Upper lobe of left lung (tissue), 6 donors: ENCODE measurements at regions not wholly inside any gene's neighbourhood (a gene's known extent, or its start where the extent isn't known, plus 50 kb on each side); places are given as distances from the start of the nearest gene placed in this dataset.

Source experiments
- ATAC-seq, 2 donors: fragments of 200-7000 bp; cut with Tn5 transposase; one replicate each; pipeline ENCODE4 v1.9.1; 2022; ENCODE audit warnings: mild to moderate bottlenecking in 2 of 2, moderate library complexity in 2 of 2; ENCODE audit not compliant: low FRiP score in 2 of 2
- DNase-seq, 2 donors: peaks; one replicate each; pipeline ENCODE4 v3.0.0-alpha.2; 2019 to 2020
- H3K27ac ChIP-seq, 4 donors: fragments of 200-600 bp; sonication (generic); one replicate each; pipeline ENCODE4 v1.5.1; 2016 to 2019
- H3K27me3 ChIP-seq, 4 donors: fragments of 200-600 bp; sonication (generic); one replicate each; pipeline ENCODE4 v1.5.1; 2017 to 2019
- H3K36me3 ChIP-seq, 4 donors: fragments of 200-600 bp; sonication (generic); one replicate each; pipeline ENCODE4 v1.5.1; 2016 to 2019
- H3K4me1 ChIP-seq, 4 donors: fragments of 200-600 bp; sonication (generic); one replicate each; pipeline ENCODE4 v1.5.1; 2018 to 2019
- H3K4me3 ChIP-seq, 4 donors: fragments of 200-600 bp; sonication (generic); one replicate each; pipeline ENCODE4 v1.5.1; 2017 to 2019; ENCODE audit warnings: mild to moderate bottlenecking in 2 of 4, moderate library complexity in 1 of 4
- H3K9me3 ChIP-seq, 4 donors: fragments of 200-600 bp; sonication (generic); one replicate each; pipeline ENCODE4 v1.5.1; 2018 to 2019
- EP300 ChIP-seq, 4 donors: sonication (generic); formaldehyde crosslinking; IDR thresholded peaks; one replicate each; pipeline ENCODE4 v1.5.1; 2017; ENCODE audit warnings: antibody characterized with exemption in 4 of 4, control low read depth in 2 of 4
- POLR2A ChIP-seq, 4 donors: fragments of 450-650 bp; IDR thresholded peaks; one replicate each; pipeline ENCODE4 v1.5.1; 2016 to 2017; ENCODE audit warnings: antibody characterized with exemption in 4 of 4, mild to moderate bottlenecking in 2 of 4
- POLR2AphosphoS5 ChIP-seq, 2 donors: sonication (generic); formaldehyde crosslinking; IDR thresholded peaks; one replicate each; pipeline ENCODE4 v1.5.1; 2017; ENCODE audit warnings: antibody characterized with exemption in 2 of 2
- WGBS, 2 donors: methylation state at CpG; one replicate each; pipeline ENCODE4 v1.1.5; 2017 to 2018; 5-methylcytosine and 5-hydroxymethylcytosine counted together
- TF ChIP-seq, protein P1 (sequence below), 6 experiments: fragments of 450-650 bp in 4 of 6; fragments of 200-600 bp in 2 of 6; sonication (generic) in 2 of 6; IDR thresholded peaks; one replicate each; pipeline ENCODE4 v1.5.1; 2016 to 2019; ENCODE audit warnings: antibody characterized with exemption in 6 of 6
- donor health status: DM: no; HTN: no; CAD: no; lungs with moderate emphysema.
- donor health status: DM: no; HTN: yes; CAD: no; lungs with severe emphysema.

DNA sequence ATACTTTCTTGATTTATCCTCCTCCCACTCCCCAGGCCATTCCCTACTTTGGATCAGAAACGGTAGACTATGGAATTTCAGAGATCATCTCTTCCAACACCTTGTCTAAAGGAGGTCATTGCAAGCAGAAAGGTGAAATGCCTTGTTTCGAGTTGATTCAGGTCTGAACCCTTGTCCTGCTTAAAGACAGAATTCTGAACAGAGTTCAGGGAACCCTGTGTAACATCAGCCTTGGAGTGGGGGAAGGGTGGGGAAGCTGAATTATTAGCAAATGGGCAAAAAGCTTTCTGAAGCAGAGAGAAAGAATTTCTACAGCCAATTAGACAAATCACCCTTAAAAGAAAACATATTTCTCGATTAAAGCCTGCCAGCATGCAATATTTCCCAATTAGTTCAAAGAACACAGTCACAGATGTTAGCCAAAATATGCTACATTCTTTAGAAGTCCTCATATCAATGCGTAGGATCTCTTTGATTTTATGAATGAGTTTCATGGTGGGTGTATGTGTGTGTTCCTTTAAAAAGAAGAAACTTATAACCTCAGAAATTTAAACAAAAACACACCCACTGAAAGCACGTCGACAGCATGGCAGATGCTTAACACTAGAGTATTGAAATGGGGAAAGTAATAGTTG, 353.1 kb downstream of the RND3 start:
- Histone ChIP-seq H3K27ac (no peak overlapping the region), H3K4me3 (no peak overlapping the region), H3K36me3 (no peaks in the 10 kb centered on the region), H3K4me1 (no peaks in the 10 kb centered on the region), H3K9me3 (no peaks in the 10 kb centered on the region), H3K27me3 (no peaks in the 10 kb centered on the region)
- TF ChIP-seq POLR2AphosphoS5 (IDR thresholded peaks at IDR 0.05): no peak
- DNase-seq: no peak
- WGBS, 2 donors: 58 to 62% methylated on average over 6 of the region's 6 CpGs
- ATAC-seq: no peak

DNA sequence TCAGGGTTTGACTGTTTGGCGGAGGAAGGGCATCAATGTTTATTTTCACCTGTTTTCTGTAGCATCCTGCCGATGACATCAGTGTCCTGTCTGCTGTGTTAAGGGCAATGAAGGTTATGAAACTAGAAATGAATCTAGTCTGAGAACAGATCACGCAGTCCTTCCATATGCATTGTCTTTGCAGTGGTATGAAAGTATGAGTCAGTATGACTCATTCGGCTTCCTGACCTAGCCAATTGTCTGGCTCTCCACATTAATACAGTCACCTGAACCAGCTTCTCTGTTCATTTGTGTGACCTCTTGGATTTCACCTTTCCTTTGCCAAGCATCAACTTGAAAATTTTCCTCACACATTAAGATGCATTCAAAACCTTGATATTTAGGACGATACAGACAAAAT, 353.8 kb downstream of the RND3 start:
- TF ChIP-seq, protein P1, sequence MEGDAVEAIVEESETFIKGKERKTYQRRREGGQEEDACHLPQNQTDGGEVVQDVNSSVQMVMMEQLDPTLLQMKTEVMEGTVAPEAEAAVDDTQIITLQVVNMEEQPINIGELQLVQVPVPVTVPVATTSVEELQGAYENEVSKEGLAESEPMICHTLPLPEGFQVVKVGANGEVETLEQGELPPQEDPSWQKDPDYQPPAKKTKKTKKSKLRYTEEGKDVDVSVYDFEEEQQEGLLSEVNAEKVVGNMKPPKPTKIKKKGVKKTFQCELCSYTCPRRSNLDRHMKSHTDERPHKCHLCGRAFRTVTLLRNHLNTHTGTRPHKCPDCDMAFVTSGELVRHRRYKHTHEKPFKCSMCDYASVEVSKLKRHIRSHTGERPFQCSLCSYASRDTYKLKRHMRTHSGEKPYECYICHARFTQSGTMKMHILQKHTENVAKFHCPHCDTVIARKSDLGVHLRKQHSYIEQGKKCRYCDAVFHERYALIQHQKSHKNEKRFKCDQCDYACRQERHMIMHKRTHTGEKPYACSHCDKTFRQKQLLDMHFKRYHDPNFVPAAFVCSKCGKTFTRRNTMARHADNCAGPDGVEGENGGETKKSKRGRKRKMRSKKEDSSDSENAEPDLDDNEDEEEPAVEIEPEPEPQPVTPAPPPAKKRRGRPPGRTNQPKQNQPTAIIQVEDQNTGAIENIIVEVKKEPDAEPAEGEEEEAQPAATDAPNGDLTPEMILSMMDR (IDR thresholded peaks at IDR 0.05): no peak
- TF ChIP-seq POLR2A (IDR thresholded peaks at IDR 0.05) (no peak), POLR2AphosphoS5 (IDR thresholded peaks at IDR 0.05) (no peak)
- WGBS, 2 donors: 63 to 75% methylated on average over 5 of the region's 5 CpGs
- H3K27ac ChIP-seq: no peak overlapping the region
- H3K9me3 ChIP-seq: no peaks in the 10 kb centered on the region
- H3K36me3 ChIP-seq: no peaks in the 10 kb centered on the region
- no peak for ATAC-seq
- no peak for DNase-seq
- no peaks in the 10 kb centered on the region for H3K4me1 ChIP-seq
- no peaks in the 10 kb centered on the region for H3K27me3 ChIP-seq
- no peak overlapping the region for H3K4me3 ChIP-seq

DNA sequence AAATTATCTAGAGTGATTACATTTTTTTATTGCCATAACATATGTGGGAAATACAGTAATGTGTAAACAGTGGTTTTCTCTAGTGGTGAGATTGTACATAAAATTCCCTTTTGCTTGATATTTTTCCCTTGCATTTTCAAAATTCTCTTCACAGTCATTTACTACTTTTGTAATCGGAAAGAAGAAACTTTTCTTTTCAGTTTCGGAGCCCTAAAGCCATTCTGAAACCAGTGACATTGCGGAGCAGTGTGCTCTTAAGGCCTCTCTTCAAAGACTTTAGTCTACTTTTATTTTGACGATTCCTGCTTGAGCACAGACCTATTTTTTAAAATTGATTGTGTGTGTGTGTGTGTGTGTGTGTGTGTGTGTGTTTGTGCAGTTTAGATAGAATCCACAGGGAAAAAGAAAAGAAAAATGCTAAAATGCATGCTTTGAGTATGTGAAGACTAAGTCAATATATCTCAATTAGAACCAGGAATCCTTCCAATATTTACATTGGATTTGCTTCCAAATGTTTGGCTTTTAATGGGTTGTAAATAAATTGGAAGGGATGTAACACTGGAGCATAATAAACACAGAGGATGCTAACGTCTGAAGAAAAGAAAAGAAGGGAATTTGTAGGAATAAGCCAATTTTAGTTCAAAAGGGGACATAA, 357.4 kb downstream of the RND3 start:
- Histone ChIP-seq H3K27me3 (no peaks in the 10 kb centered on the region), H3K9me3 (no peaks in the 10 kb centered on the region), H3K36me3 (no peaks in the 10 kb centered on the region), H3K4me3 (no peak overlapping the region), H3K4me1 (peaks cover 0 to 6% (median 3%) of the 10 kb centered on the region in 4 donors), H3K27ac (no peak overlapping the region)
- DNase-seq (no peak), ATAC-seq (no peak)
- 74 to 75% methylated on average over 5 of the region's 5 CpGs for WGBS, 2 donors
- TF ChIP-seq POLR2AphosphoS5 (IDR thresholded peaks at IDR 0.05) (no peak), POLR2A (IDR thresholded peaks at IDR 0.05) (no peak), EP300 (IDR thresholded peaks at IDR 0.05) (no peak)
- TF ChIP-seq, protein P1 (IDR thresholded peaks at IDR 0.05): no peak

DNA sequence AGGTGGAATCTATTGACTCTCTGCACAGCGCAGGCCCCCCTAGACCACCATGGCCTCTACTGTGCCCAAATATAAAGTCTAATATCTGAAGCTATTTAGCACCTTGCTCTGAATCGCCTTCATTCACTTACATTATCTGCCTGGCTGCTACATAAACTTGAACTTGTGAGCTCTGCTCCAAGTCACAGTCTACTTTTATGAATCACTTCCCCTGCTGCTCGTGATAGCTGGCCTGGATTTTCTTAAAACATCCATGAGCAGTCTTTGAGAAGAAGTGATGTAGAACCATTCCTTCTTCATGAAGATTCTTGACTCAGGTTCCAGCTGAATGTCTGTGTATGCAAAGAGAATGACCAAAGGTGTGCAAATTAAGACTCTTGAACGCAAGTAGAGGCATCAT, 359.5 kb downstream of the RND3 start:
- H3K27me3 ChIP-seq: no peaks in the 10 kb centered on the region
- peaks cover 0 to 9% (median 3%) of the 10 kb centered on the region in 4 donors for H3K4me1 ChIP-seq
- no peak for DNase-seq
- no peaks in the 10 kb centered on the region for H3K9me3 ChIP-seq
- no peaks in the 10 kb centered on the region for H3K36me3 ChIP-seq
- 86 to 88% methylated on average over 4 of the region's 4 CpGs for WGBS, 2 donors
- no peak for ATAC-seq
- no peak for TF ChIP-seq EP300 (IDR thresholded peaks at IDR 0.05)
- TF ChIP-seq POLR2A (IDR thresholded peaks at IDR 0.05): no peak
- no peak for TF ChIP-seq POLR2AphosphoS5 (IDR thresholded peaks at IDR 0.05)
- TF ChIP-seq, protein P1 (IDR thresholded peaks at IDR 0.05): no peak
- H3K4me3 ChIP-seq: no peak overlapping the region
- H3K27ac ChIP-seq: no peak overlapping the region

DNA sequence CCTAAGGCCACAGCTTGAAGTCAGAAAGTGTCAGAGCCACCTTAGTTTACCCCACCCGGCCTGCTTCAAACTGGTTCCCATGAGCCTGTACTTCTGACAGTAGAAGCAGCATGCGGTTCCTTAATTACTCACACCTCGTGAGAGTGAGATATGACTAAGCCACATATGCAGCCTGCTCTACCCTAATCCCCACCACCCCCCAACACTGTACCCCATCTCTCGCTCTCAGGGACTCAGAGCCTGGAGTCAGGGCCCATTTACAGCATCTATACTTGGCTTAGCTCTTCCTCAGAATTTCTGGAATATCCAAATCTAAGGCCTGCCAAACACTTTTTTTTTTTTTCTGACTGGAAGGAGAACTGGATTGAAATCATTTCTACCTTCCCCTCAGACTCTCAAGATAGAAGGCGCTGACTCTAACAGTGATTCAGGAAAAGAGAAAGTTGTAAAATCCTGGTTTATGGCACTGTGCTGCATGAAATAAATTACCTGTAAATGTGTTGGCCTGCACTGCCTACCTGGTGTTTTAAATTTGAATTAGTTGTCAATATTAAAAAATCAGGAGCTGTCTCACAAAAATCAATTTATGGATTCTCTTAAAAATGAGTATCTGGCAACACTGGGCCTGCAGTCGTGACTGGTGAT, 360.0 kb downstream of the RND3 start:
- no peak overlapping the region for H3K27ac ChIP-seq
- no peaks in the 10 kb centered on the region for H3K9me3 ChIP-seq
- TF ChIP-seq, protein P1 (IDR thresholded peaks at IDR 0.05): no peak
- TF ChIP-seq POLR2AphosphoS5 (IDR thresholded peaks at IDR 0.05): no peak
- TF ChIP-seq EP300 (IDR thresholded peaks at IDR 0.05): no peak
- no peak for TF ChIP-seq POLR2A (IDR thresholded peaks at IDR 0.05)
- ATAC-seq (no peak), DNase-seq (no peak)
- no peaks in the 10 kb centered on the region for H3K27me3 ChIP-seq
- H3K36me3 ChIP-seq: no peaks in the 10 kb centered on the region
- H3K4me1 ChIP-seq: peaks cover 0 to 9% (median 3%) of the 10 kb centered on the region in 4 donors
- H3K4me3 ChIP-seq: no peak overlapping the region
- WGBS, 2 donors: 87% methylated on average over 6 of the region's 6 CpGs
